ENCODE measurements at regions not wholly inside any gene's neighbourhood (a gene's known extent, or its start where the extent isn't known, plus 50 kb on each side); places are given as distances from the start of the nearest gene placed in this dataset.

DNA sequence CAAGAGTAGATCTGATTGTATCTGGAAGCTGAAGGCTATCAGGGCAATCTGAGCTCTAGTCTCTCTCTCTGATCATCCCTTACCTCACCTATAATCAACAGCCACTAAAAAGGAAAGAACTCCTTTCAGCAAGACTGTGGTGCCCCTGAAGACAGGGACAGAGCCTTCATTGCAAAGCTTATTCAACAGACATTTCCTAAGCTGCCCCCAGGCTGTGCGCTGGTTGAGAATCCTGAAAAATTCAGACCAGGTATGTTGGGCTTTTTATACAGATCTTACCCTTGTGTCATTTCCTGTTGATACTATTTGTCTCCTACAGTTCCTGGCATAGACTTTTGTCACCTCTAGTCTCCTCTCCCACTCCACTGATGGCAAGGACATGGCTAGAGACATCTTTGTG, 63.3 kb upstream of the PLA2G4A start (continued):
- TF ChIP-seq CREB3 (tag; conservative IDR thresholded peaks at IDR 0.05; ENCODE audit: low read depth) (no peak), CHD1 (IDR thresholded peaks at IDR 0.05; ENCODE audit: low read length) (no peak)
- TF ChIP-seq, protein P1, sequence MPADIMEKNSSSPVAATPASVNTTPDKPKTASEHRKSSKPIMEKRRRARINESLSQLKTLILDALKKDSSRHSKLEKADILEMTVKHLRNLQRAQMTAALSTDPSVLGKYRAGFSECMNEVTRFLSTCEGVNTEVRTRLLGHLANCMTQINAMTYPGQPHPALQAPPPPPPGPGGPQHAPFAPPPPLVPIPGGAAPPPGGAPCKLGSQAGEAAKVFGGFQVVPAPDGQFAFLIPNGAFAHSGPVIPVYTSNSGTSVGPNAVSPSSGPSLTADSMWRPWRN (IDR thresholded peaks at IDR 0.05; ENCODE audit: low read depth): no peak

- intact Hi-C loops (cut with micrococcal nuclease): no loop called here
Observed at GRCh38 chr1:186763107-186763506, 65.6 kb upstream of the PLA2G4A start.

More at GRCh38 chr1:186763107-186763506, 65.6 kb upstream of the PLA2G4A start:
- no peaks in the 10 kb centered on the region for H3K9me1 ChIP-seq (ENCODE audit: control insufficient read depth, insufficient read depth, low read length)
- no peak for ATAC-seq
- H3K36me3 ChIP-seq (ENCODE audit: control insufficient read depth, insufficient read depth, low read length): no peaks in the 10 kb centered on the region
- H2AFZ ChIP-seq (ENCODE audit: low read depth, low read length): no peak overlapping the region
- H3K4me1 ChIP-seq (replicated peaks in 1 of 2; ENCODE audit: control insufficient read depth in 2 of 2, insufficient read depth in 2 of 2, low read length in 2 of 2): no peaks in the 10 kb centered on the region
- H3K9me3 ChIP-seq (replicated peaks; ENCODE audit: control insufficient read depth, insufficient read depth, low read depth, low read length): no peaks in the 10 kb centered on the region
- no peak overlapping the region for H3K9ac ChIP-seq (ENCODE audit: insufficient read depth in 1 of 2, low read depth in 2 of 2, low read length in 2 of 2)
- in situ Hi-C loops (cut with MboI): no loop called here
- DNase-seq (ENCODE audit: extremely low read depth in 1 of 4, low spot score in 3 of 4): no peak
- H3K27me3 ChIP-seq (ENCODE audit: control insufficient read depth in 2 of 2, insufficient read depth in 2 of 2, low read length in 2 of 2): no peaks in the 10 kb centered on the region
- no peak for FAIRE-seq
- BruUV-seq (replicated peaks): no TSS peak
- TF ChIP-seq HNRNPK (IDR thresholded peaks at IDR 0.05; ENCODE audit: low read depth, low read length, poor library complexity, severe bottlenecking): no peak
- TF ChIP-seq EGR1 (conservative IDR thresholded peaks at IDR 0.05): no peak
- TF ChIP-seq MYNN (IDR thresholded peaks at IDR 0.05): no peak
- no peak for TF ChIP-seq MYNN (CRISPR knock-in tag; IDR thresholded peaks at IDR 0.05)
- no peak for TF ChIP-seq WHSC1 (IDR thresholded peaks at IDR 0.05; ENCODE audit: low read length)
- TF ChIP-seq RBM14 (IDR thresholded peaks at IDR 0.05; ENCODE audit: borderline replicate concordance, insufficient read depth, low read depth, low read length): no peak
- TF ChIP-seq MAFG (tag; conservative IDR thresholded peaks at IDR 0.05): no peak
- TF ChIP-seq, protein P2, sequence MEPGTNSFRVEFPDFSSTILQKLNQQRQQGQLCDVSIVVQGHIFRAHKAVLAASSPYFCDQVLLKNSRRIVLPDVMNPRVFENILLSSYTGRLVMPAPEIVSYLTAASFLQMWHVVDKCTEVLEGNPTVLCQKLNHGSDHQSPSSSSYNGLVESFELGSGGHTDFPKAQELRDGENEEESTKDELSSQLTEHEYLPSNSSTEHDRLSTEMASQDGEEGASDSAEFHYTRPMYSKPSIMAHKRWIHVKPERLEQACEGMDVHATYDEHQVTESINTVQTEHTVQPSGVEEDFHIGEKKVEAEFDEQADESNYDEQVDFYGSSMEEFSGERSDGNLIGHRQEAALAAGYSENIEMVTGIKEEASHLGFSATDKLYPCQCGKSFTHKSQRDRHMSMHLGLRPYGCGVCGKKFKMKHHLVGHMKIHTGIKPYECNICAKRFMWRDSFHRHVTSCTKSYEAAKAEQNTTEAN (CRISPR knock-in tag; IDR thresholded peaks at IDR 0.05): no peak
- ChIA-PET CTCF (ENCODE audit: low intra/inter-chr PET ratio) (no interaction called here), POLR2A (no interaction called here)
- 0% methylated on average over 1 of the region's 1 CpG for WGBS (ENCODE audit: insufficient coverage, low coverage, missing lambda C conversion rate)
- no peaks in the 10 kb centered on the region for H3K79me2 ChIP-seq (ENCODE audit: control insufficient read depth, insufficient read depth, low read length)
- no peak overlapping the region for H3K4me2 ChIP-seq (ENCODE audit: insufficient read depth, low read length)
- no peak overlapping the region for H3K27ac ChIP-seq (ENCODE audit: extremely low read depth, low read depth, low read length)
- no peaks in the 10 kb centered on the region for H4K20me1 ChIP-seq (replicated peaks; ENCODE audit: control insufficient read depth, insufficient read depth, low read length)
- H3K4me3 ChIP-seq: no peak overlapping the region

All from K562 (cell line).